Upper lobe of left lung (tissue), 6 donors: ENCODE measurements at regions not wholly inside any gene's neighbourhood (a gene's known extent, or its start where the extent isn't known, plus 50 kb on each side); places are given as distances from the start of the nearest gene placed in this dataset.

Experiments
- ATAC-seq, 2 donors: fragments of 200-7000 bp; cut with Tn5 transposase; one replicate each; pipeline ENCODE4 v1.9.1; 2022; ENCODE audit warnings: mild to moderate bottlenecking in 2 of 2, moderate library complexity in 2 of 2; ENCODE audit not compliant: low FRiP score in 2 of 2
- DNase-seq, 2 donors: peaks; one replicate each; pipeline ENCODE4 v3.0.0-alpha.2; 2019 to 2020
- H3K27ac ChIP-seq, 4 donors: fragments of 200-600 bp; sonication (generic); one replicate each; pipeline ENCODE4 v1.5.1; 2016 to 2019
- H3K27me3 ChIP-seq, 4 donors: fragments of 200-600 bp; sonication (generic); one replicate each; pipeline ENCODE4 v1.5.1; 2017 to 2019
- H3K36me3 ChIP-seq, 4 donors: fragments of 200-600 bp; sonication (generic); one replicate each; pipeline ENCODE4 v1.5.1; 2016 to 2019
- H3K4me1 ChIP-seq, 4 donors: fragments of 200-600 bp; sonication (generic); one replicate each; pipeline ENCODE4 v1.5.1; 2018 to 2019
- H3K4me3 ChIP-seq, 4 donors: fragments of 200-600 bp; sonication (generic); one replicate each; pipeline ENCODE4 v1.5.1; 2017 to 2019; ENCODE audit warnings: mild to moderate bottlenecking in 2 of 4, moderate library complexity in 1 of 4
- H3K9me3 ChIP-seq, 4 donors: fragments of 200-600 bp; sonication (generic); one replicate each; pipeline ENCODE4 v1.5.1; 2018 to 2019
- CTCF ChIP-seq, 6 experiments: fragments of 450-650 bp in 4 of 6; fragments of 200-600 bp in 2 of 6; sonication (generic) in 2 of 6; IDR thresholded peaks; one replicate each; pipeline ENCODE4 v1.5.1; 2016 to 2019; ENCODE audit warnings: antibody characterized with exemption in 6 of 6
- EP300 ChIP-seq, 4 donors: sonication (generic); formaldehyde crosslinking; IDR thresholded peaks; one replicate each; pipeline ENCODE4 v1.5.1; 2017; ENCODE audit warnings: antibody characterized with exemption in 4 of 4, control low read depth in 2 of 4
- POLR2A ChIP-seq, 4 donors: fragments of 450-650 bp; IDR thresholded peaks; one replicate each; pipeline ENCODE4 v1.5.1; 2016 to 2017; ENCODE audit warnings: antibody characterized with exemption in 4 of 4, mild to moderate bottlenecking in 2 of 4
- POLR2AphosphoS5 ChIP-seq, 2 donors: sonication (generic); formaldehyde crosslinking; IDR thresholded peaks; one replicate each; pipeline ENCODE4 v1.5.1; 2017; ENCODE audit warnings: antibody characterized with exemption in 2 of 2
- WGBS, 2 donors: methylation state at CpG; one replicate each; pipeline ENCODE4 v1.1.5; 2017 to 2018; 5-methylcytosine and 5-hydroxymethylcytosine counted together
- donor health status: DM: no; HTN: no; CAD: no; lungs with moderate emphysema.
- donor health status: DM: no; HTN: yes; CAD: no; lungs with severe emphysema.

GRCh38 chr6:126446248-126446647, 106.3 kb downstream of the CENPW start:
- DNase-seq: no peak

GRCh38 chr6:126447367-126447766, 107.5 kb downstream of the CENPW start:
- ATAC-seq: no peak
- Histone ChIP-seq H3K27me3 (no peaks in the 10 kb centered on the region), H3K9me3 (no peaks in the 10 kb centered on the region), H3K4me3 (no peak overlapping the region), H3K4me1 (no peaks in the 10 kb centered on the region), H3K27ac (no peak overlapping the region), H3K36me3 (no peaks in the 10 kb centered on the region)
- DNase-seq: no peak
- no peak for TF ChIP-seq CTCF (IDR thresholded peaks at IDR 0.05)

More at GRCh38 chr6:126446248-126446647, 106.3 kb downstream of the CENPW start:
- no peaks in the 10 kb centered on the region for H3K36me3 ChIP-seq
- no peaks in the 10 kb centered on the region for H3K9me3 ChIP-seq
- TF ChIP-seq POLR2AphosphoS5 (IDR thresholded peaks at IDR 0.05): no peak
- no peak for TF ChIP-seq EP300 (IDR thresholded peaks at IDR 0.05)
- TF ChIP-seq POLR2A (IDR thresholded peaks at IDR 0.05): no peak
- no peak for TF ChIP-seq CTCF (IDR thresholded peaks at IDR 0.05)
- ATAC-seq: no peak
- H3K27ac ChIP-seq: no peak overlapping the region
- H3K4me3 ChIP-seq: no peak overlapping the region
- no peaks in the 10 kb centered on the region for H3K27me3 ChIP-seq
- H3K4me1 ChIP-seq: no peaks in the 10 kb centered on the region

- no peak for DNase-seq
- no peak overlapping the region for H3K27ac ChIP-seq
These were observed 121.1 kb downstream of the CENPW start for GRCh38 chr6:126461045-126461444.

DNA sequence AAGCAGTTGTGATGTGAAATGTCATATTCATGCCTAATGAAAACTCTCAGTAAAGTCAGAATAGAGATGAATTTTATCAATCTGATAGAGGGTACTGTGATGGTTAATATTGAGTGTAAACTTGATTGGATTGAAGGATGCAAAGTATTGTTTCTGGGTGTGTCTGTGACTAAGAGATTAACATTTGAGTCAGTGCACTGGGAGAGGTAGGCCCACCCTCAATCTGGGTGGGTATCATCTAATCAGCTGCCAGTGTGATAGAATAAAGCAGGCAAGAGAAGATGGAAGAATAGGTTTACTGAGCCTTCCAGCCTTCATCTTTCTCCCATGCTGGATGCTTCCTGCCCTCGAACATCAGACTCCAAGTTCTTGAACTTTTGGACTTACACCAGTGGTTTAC, 124.3 kb downstream of the CENPW start:
- H3K4me1 ChIP-seq: no peaks in the 10 kb centered on the region
- TF ChIP-seq POLR2AphosphoS5 (IDR thresholded peaks at IDR 0.05): no peak
- TF ChIP-seq CTCF (IDR thresholded peaks at IDR 0.05): no peak
- TF ChIP-seq POLR2A (IDR thresholded peaks at IDR 0.05): no peak
- no peak for TF ChIP-seq EP300 (IDR thresholded peaks at IDR 0.05)
- H3K4me3 ChIP-seq: no peak overlapping the region
- ATAC-seq: no peak
- no peaks in the 10 kb centered on the region for H3K27me3 ChIP-seq
- 61 to 92% methylated on average over 1 of the region's 1 CpG for WGBS, 2 donors
- DNase-seq: no peak
- H3K9me3 ChIP-seq: no peaks in the 10 kb centered on the region
- no peaks in the 10 kb centered on the region for H3K36me3 ChIP-seq
- H3K27ac ChIP-seq: no peak overlapping the region

More at GRCh38 chr6:126461045-126461444, 121.1 kb downstream of the CENPW start:
- H3K4me1 ChIP-seq: no peaks in the 10 kb centered on the region
- no peaks in the 10 kb centered on the region for H3K27me3 ChIP-seq
- 70 to 81% methylated on average over 6 of the region's 6 CpGs for WGBS, 2 donors
- no peaks in the 10 kb centered on the region for H3K36me3 ChIP-seq
- H3K4me3 ChIP-seq: no peak overlapping the region
- no peak for ATAC-seq
- H3K9me3 ChIP-seq: no peaks in the 10 kb centered on the region
- TF ChIP-seq CTCF (IDR thresholded peaks at IDR 0.05) (no peak), POLR2AphosphoS5 (IDR thresholded peaks at IDR 0.05) (no peak), POLR2A (IDR thresholded peaks at IDR 0.05) (no peak), EP300 (IDR thresholded peaks at IDR 0.05) (no peak)

DNA sequence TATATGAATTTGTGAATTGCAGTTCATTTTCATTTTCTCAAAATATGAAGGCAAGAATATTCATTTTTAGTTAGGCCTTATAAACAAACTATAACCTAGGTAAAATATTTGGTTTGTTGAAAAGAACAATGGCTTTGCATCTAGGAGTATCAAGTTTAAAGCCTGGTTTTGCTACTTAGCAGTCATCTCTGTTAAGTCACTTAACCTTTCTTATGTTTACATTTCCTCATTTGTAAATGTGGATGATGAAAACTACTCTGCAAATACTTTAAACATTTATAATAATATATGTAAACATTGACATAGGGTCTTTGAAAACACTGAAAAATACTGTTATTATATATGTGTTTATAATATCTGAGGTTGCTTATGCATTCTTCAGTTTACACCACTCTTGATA, 135.5 kb downstream of the CENPW start:
- Histone ChIP-seq H3K4me1 (no peaks in the 10 kb centered on the region), H3K27me3 (no peaks in the 10 kb centered on the region), H3K4me3 (no peak overlapping the region), H3K36me3 (no peaks in the 10 kb centered on the region), H3K27ac (no peak overlapping the region), H3K9me3 (no peaks in the 10 kb centered on the region)
- TF ChIP-seq POLR2AphosphoS5 (IDR thresholded peaks at IDR 0.05) (no peak), CTCF (IDR thresholded peaks at IDR 0.05) (no peak), POLR2A (IDR thresholded peaks at IDR 0.05) (no peak), EP300 (IDR thresholded peaks at IDR 0.05) (no peak)
- ATAC-seq (no peak), DNase-seq (no peak)
